Endothelial cell of umbilical vein (primary cell): ENCODE measurements at regions not wholly inside any gene's neighbourhood (a gene's known extent, or its start where the extent isn't known, plus 50 kb on each side); places are given as distances from the start of the nearest gene placed in this dataset.

Experiments used
- BruUV-seq: library from RNA; stranded (reverse); fragments of 400-500 nt; replicated peaks from 2 replicates; lab custom pipeline; 2021; lab: Mats Ljungman, UMichigan
- CTCF ChIA-PET: fragments of 300-600, 350-600 bp; sonication (Branson Sonifier 250); formaldehyde crosslinking; loops from one replicate; lab custom pipeline; 2021; ENCODE audit warnings: antibody characterized with exemption, inconsistent platforms; lab: Charles Lee
- POLR2A ChIA-PET: fragments of 300-600, 350-600 bp; sonication (Branson Sonifier 250); formaldehyde crosslinking; loops from one replicate; lab custom pipeline; 2021; ENCODE audit warnings: antibody characterized with exemption, inconsistent platforms; lab: Charles Lee
- DNase-seq: peaks from one replicate; pipeline ENCODE4 v3.0.0-alpha.2; 2011; ENCODE audit warnings: low read depth, low spot score
- FAIRE-seq: peaks from 2 replicates; lab custom pipeline; 2011; peaks lifted over from hg19 to GRCh38; lab: Jason Lieb, UNC
- H2AFZ ChIP-seq: 2 replicates; pipeline ENCODE4 v1.6.0; 2012; ENCODE audit warnings: low read depth, low read length, control low read depth, inconsistent platforms
- H3K27ac ChIP-seq: 2 replicates; pipeline ENCODE4 v1.5.1; 2011; ENCODE audit warnings: low read depth, mild to moderate bottlenecking, control low read depth, low read length, moderate library complexity; ENCODE audit not compliant: insufficient read depth
- H3K27me3 ChIP-seq, 2 experiments: 2 replicates each; pipeline versions ENCODE4 v1.6.0 to v1.6.1; 2011; ENCODE audit warnings: low read length in 2 of 2, mixed read lengths in 1 of 2; ENCODE audit not compliant: control insufficient read depth in 2 of 2, insufficient read depth in 2 of 2
- H3K36me3 ChIP-seq, 2 experiments: 2 replicates in 1 of 2; 3 replicates in 1 of 2; pipeline ENCODE4 v1.5.1; 2011; ENCODE audit warnings: low read length in 2 of 2, mild to moderate bottlenecking in 1 of 2, moderate library complexity in 1 of 2; ENCODE audit not compliant: control insufficient read depth in 2 of 2, insufficient read depth in 2 of 2; ENCODE audit errors: extremely low read depth in 1 of 2
- H3K4me1 ChIP-seq: 3 replicates; pipeline ENCODE4 v1.5.1; 2011; ENCODE audit warnings: mild to moderate bottlenecking, low read length; ENCODE audit not compliant: control insufficient read depth, insufficient read depth; ENCODE audit errors: extremely low read depth
- H3K4me2 ChIP-seq: 2 replicates; pipeline ENCODE4 v1.6.1; 2011; ENCODE audit warnings: low read length, control low read depth, mixed read lengths; ENCODE audit not compliant: insufficient read depth
- H3K4me3 ChIP-seq, 3 experiments: fragments of 200-600 bp in 1 of 3; sonication (generic), shearing (Covaris generic) in 1 of 3; replicated peaks in 1 of 3; 2 replicates each; pipeline ENCODE4 v1.5.1; 2011 to 2016; ENCODE audit warnings: control low read depth in 3 of 3, low read length in 3 of 3, mild to moderate bottlenecking in 2 of 3, inconsistent platforms in 1 of 3, low read depth in 1 of 3, moderate library complexity in 1 of 3; ENCODE audit not compliant: insufficient read depth in 1 of 3
- H3K79me2 ChIP-seq: 2 replicates; pipeline ENCODE4 v1.6.0; 2012; ENCODE audit warnings: low read length, inconsistent platforms; ENCODE audit not compliant: control insufficient read depth, insufficient read depth
- H3K9ac ChIP-seq: replicated peaks from 2 replicates; pipeline ENCODE3; 2011; ENCODE audit warnings: low read length, control low read depth; ENCODE audit not compliant: insufficient read depth; ENCODE audit errors: extremely low read depth
- H3K9me1 ChIP-seq: replicated peaks from 3 replicates; pipeline ENCODE4 v1.6.0; 2011; ENCODE audit warnings: mild to moderate bottlenecking, low read length; ENCODE audit not compliant: control insufficient read depth, insufficient read depth; ENCODE audit errors: extremely low read depth
- H3K9me3 ChIP-seq: replicated peaks from 2 replicates; pipeline ENCODE4 v1.5.1; 2012; ENCODE audit warnings: low read length, inconsistent platforms; ENCODE audit not compliant: control insufficient read depth, insufficient read depth
- H4K20me1 ChIP-seq: replicated peaks from 2 replicates; pipeline ENCODE3; 2011; ENCODE audit warnings: mild to moderate bottlenecking, low read length; ENCODE audit not compliant: control insufficient read depth, insufficient read depth; ENCODE audit errors: extremely low read depth
- CTCF ChIP-seq, 2 donors: IDR thresholded peaks; 1 replicate in 1 of 2; 2 replicates in 1 of 2; pipeline ENCODE4 v1.5.1; 2011; ENCODE audit warnings: low read length in 2 of 2, mild to moderate bottlenecking in 2 of 2, moderate library complexity in 2 of 2, control low read depth in 1 of 2, inconsistent platforms in 1 of 2, low read depth in 1 of 2; ENCODE audit not compliant: insufficient read depth in 1 of 2; ENCODE audit errors: extremely low read depth in 1 of 2
- EZH2 ChIP-seq: IDR thresholded peaks from 2 replicates; pipeline ENCODE4 v1.6.1; 2012; ENCODE audit warnings: borderline replicate concordance, low read depth, mild to moderate bottlenecking, moderate library complexity, low read length, inconsistent platforms; ENCODE audit not compliant: severe bottlenecking
- FOS ChIP-seq: IDR thresholded peaks from 2 replicates; pipeline ENCODE4 v1.6.1; 2011; ENCODE audit warnings: mild to moderate bottlenecking, low read length, moderate library complexity, borderline replicate concordance; ENCODE audit not compliant: insufficient read depth
- GATA2 ChIP-seq: IDR thresholded peaks from 2 replicates; pipeline ENCODE4 v1.7.0; 2011; ENCODE audit warnings: low read depth, mild to moderate bottlenecking, moderate library complexity, mixed read lengths, low read length; ENCODE audit not compliant: insufficient read length, insufficient read depth
- JUN ChIP-seq: IDR thresholded peaks from 2 replicates; pipeline ENCODE4 v1.6.1; 2011; ENCODE audit warnings: borderline replicate concordance, low read depth; ENCODE audit not compliant: insufficient read length, insufficient read depth
- MAX ChIP-seq: IDR thresholded peaks from 2 replicates; pipeline ENCODE4 v1.6.1; 2011; ENCODE audit not compliant: insufficient read depth, insufficient read length
- MYC ChIP-seq: IDR thresholded peaks from one replicate; pipeline ENCODE4 v1.6.1; 2011; ENCODE audit warnings: mild to moderate bottlenecking, low read depth, low read length
- POLR2A ChIP-seq: IDR thresholded peaks from 2 replicates; pipeline ENCODE4 v1.6.1; 2012; ENCODE audit warnings: low read depth, mild to moderate bottlenecking, control low read depth, low read length
- POLR2AphosphoS5 ChIP-seq: IDR thresholded peaks from 2 replicates; pipeline ENCODE4 v1.6.1; 2012; ENCODE audit warnings: low read depth, mild to moderate bottlenecking, control low read depth, low read length, moderate library complexity; ENCODE audit not compliant: insufficient read depth
- dilution Hi-C: fragments of 300-500 bp; cut with MboI; formaldehyde crosslinking; loops from one replicate; pipeline ENCODE4 v1.15.0; 2019; ENCODE audit warnings: low sequenced_read_pairs; ENCODE audit not compliant: extremely low pct_ligation_motif_present
- intact Hi-C: fragments of 100-400 bp; cut with micrococcal nuclease; formaldehyde crosslinking; loops from one replicate; pipeline ENCODE4 v1.10.0; 2022

GRCh38 chr2:220885593-220885992 lies 686.5 kb downstream of the EPHA4 start:
- dilution Hi-C loops (no loop called here), intact Hi-C loops (no loop called here)
- H2AFZ ChIP-seq = no peak overlapping the region
- TF ChIP-seq MYC (no peak), POLR2A (no peak), FOS (no peak), EZH2 (no peak), POLR2AphosphoS5 (no peak), GATA2 (no peak), CTCF (IDR thresholded peaks at IDR 0.05; ENCODE audit: extremely low read depth in 1 of 2, insufficient read depth in 1 of 2, low read depth in 1 of 2, low read length in 2 of 2) (no peak), JUN (no peak), MAX (no peak)
- H4K20me1 ChIP-seq = no peaks in the 10 kb centered on the region
- H3K36me3 ChIP-seq = no peaks in the 10 kb centered on the region
- ChIA-PET POLR2A (no interaction called here), CTCF (no interaction called here)
- no peak for DNase-seq
- H3K27me3 ChIP-seq = no peaks in the 10 kb centered on the region
- no peak overlapping the region for H3K27ac ChIP-seq
- H3K4me3 ChIP-seq = no peak overlapping the region
- H3K4me1 ChIP-seq = no peaks in the 10 kb centered on the region
- no peaks in the 10 kb centered on the region for H3K9me1 ChIP-seq
- BruUV-seq = no TSS peak
- H3K4me2 ChIP-seq = no peak overlapping the region
- no peaks in the 10 kb centered on the region for H3K79me2 ChIP-seq
- no peak for FAIRE-seq
- no peaks in the 10 kb centered on the region for H3K9me3 ChIP-seq
- no peak overlapping the region for H3K9ac ChIP-seq
